ENCODE measurements at regions not wholly inside any gene's neighbourhood (a gene's known extent, or its start where the extent isn't known, plus 50 kb on each side); places are given as distances from the start of the nearest gene placed in this dataset.

- Histone ChIP-seq H3K27ac (ENCODE audit: low read depth) (no peak overlapping the region), H3K4me2 (no peak overlapping the region), H3K9me2 (ENCODE audit: insufficient read depth) (no peaks in the 10 kb centered on the region; the same call in 1 of the 2 replicates), H3K4me3 (no peak overlapping the region), H3K4me1 (ENCODE audit: insufficient read depth) (peaks cover 9% of the 10 kb centered on the region; the same call in 1 of the 2 replicates), H3K27me3 (ENCODE audit: insufficient read depth) (no peaks in the 10 kb centered on the region), H3K79me2 (replicated peaks; ENCODE audit: insufficient read depth) (no peaks in the 10 kb centered on the region), H3K36me3 (ENCODE audit: insufficient read depth) (no peaks in the 10 kb centered on the region), H3F3A (replicated peaks; ENCODE audit: low read depth) (0 out of 2 replicates have a peak, but pooled peaks cover 3% of the 10 kb centered on the region), H2AFZ (no peak overlapping the region), H4K20me1 (replicated peaks; ENCODE audit: insufficient read depth) (0 out of 2 replicates have a peak, but pooled peaks cover 4% of the 10 kb centered on the region)
- Mint-ChIP-seq H3K27ac (no peak overlapping the region), H3K9me3 (peaks cover 12% of the 10 kb centered on the region; the same call in 2 of the 3 replicates), H3K36me3 (ENCODE audit: low read depth) (peaks cover 6% of the 10 kb centered on the region; the same call in 1 of the 3 replicates), H3K4me1 (peaks cover 8% of the 10 kb centered on the region), H3K27me3 (ENCODE audit: insufficient read depth, low read depth, poor library complexity) (peaks cover 17% of the 10 kb centered on the region), H3K4me3 (no peak overlapping the region; the same call in 2 of the 3 replicates)
- TF ChIP-seq STAT1 (IDR thresholded peaks at IDR 0.05; ENCODE audit: unreplicated experiment) (no peak), EZH2 (IDR thresholded peaks at IDR 0.05; ENCODE audit: low read depth, unreplicated experiment) (no peak), CTCF (conservative IDR thresholded peaks at IDR 0.05; ENCODE audit: low read depth in 2 of 2) (no peak), ZNF462 (CRISPR knock-in tag; IDR thresholded peaks at IDR 0.05) (no peak), EZH2phosphoT487 (IDR thresholded peaks at IDR 0.05; ENCODE audit: unreplicated experiment) (no peak), REST (IDR thresholded peaks at IDR 0.05; ENCODE audit: unreplicated experiment) (no peak), ZNF331 (CRISPR knock-in tag; IDR thresholded peaks at IDR 0.05; ENCODE audit: low read depth) (no peak), JUNB (IDR thresholded peaks at IDR 0.05; ENCODE audit: unreplicated experiment) (no peak), CREB1 (CRISPR knock-in tag; IDR thresholded peaks at IDR 0.05; ENCODE audit: low read depth) (no peak), ZNF114 (CRISPR knock-in tag; IDR thresholded peaks at IDR 0.05) (no peak), POLR2AphosphoS5 (IDR thresholded peaks at IDR 0.05; ENCODE audit: low read depth) (no peak), ETS1 (IDR thresholded peaks at IDR 0.05) (no peak), NANOG (IDR thresholded peaks at IDR 0.05; ENCODE audit: borderline replicate concordance) (no peak)
- no peak for ATAC-seq
- no peak for DNase-seq (ENCODE audit: low spot score)
These were observed 72.5 kb upstream of the PRSS16 start for GRCh38 chr6:27174958-27175357.
